ENCODE measurements at regions not wholly inside any gene's neighbourhood (a gene's known extent, or its start where the extent isn't known, plus 50 kb on each side); places are given as distances from the start of the nearest gene placed in this dataset.

DNA sequence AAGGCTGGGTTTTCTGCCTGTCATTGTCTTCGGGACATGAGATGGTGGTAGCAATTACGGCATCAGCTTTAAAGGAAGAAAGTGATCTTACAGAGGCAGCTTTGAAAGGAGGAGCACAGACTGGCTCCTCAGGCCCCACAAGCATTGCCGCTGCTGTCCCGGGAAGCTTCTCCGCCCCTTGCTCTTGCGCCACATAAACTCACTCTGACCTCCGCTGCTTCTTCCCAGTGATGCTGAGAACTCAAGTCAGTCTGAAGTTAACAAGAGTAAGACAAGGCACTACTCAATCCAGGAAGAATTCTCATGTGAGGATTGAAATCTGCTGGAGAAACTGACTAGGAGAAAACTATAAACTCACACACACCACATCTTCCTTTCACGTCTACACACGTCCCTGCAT lies 112.4 kb upstream of the RIOK3 start:
- TF ChIP-seq, protein P1, sequence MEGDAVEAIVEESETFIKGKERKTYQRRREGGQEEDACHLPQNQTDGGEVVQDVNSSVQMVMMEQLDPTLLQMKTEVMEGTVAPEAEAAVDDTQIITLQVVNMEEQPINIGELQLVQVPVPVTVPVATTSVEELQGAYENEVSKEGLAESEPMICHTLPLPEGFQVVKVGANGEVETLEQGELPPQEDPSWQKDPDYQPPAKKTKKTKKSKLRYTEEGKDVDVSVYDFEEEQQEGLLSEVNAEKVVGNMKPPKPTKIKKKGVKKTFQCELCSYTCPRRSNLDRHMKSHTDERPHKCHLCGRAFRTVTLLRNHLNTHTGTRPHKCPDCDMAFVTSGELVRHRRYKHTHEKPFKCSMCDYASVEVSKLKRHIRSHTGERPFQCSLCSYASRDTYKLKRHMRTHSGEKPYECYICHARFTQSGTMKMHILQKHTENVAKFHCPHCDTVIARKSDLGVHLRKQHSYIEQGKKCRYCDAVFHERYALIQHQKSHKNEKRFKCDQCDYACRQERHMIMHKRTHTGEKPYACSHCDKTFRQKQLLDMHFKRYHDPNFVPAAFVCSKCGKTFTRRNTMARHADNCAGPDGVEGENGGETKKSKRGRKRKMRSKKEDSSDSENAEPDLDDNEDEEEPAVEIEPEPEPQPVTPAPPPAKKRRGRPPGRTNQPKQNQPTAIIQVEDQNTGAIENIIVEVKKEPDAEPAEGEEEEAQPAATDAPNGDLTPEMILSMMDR (IDR thresholded peaks at IDR 0.05): no peak
- TF ChIP-seq POLR2AphosphoS5 (IDR thresholded peaks at IDR 0.05): no peak
